Activated CD8-positive, alpha-beta T cell treated with anti-CD3 and anti-CD28 coated beads, Interleukin-2, amount 10 ng/mL, durations not matched to agents 7 days and 5 days (primary cell): ENCODE measurements at regions not wholly inside any gene's neighbourhood (a gene's known extent, or its start where the extent isn't known, plus 50 kb on each side); places are given as distances from the start of the nearest gene placed in this dataset.
"Not testable (repeated sequence)": the region's sequence is repeated elsewhere in the genome, so short reads cannot be mapped to it uniquely, and the experiment has no call there.

Experiments
- ATAC-seq: fragments of 150-1000 bp; cut with Tn5 transposase; one replicate; pipeline ENCODE4 v1.10.0; 2021; ENCODE audit warnings: moderate library complexity
- CTCF ChIA-PET: fragments of 350-600 bp; sonication (Branson Sonifier 250); formaldehyde crosslinking; loops from one replicate; lab custom pipeline; 2021; ENCODE audit warnings: antibody characterized with exemption; lab: Charles Lee
- POLR2A ChIA-PET: fragments of 350-600 bp; sonication (Branson Sonifier 250); formaldehyde crosslinking; loops from one replicate; lab custom pipeline; 2021; ENCODE audit warnings: antibody characterized with exemption; lab: Charles Lee
- DNase-seq: peaks from one replicate; pipeline ENCODE4 v3.0.0-alpha.2; 2020
- H3K27ac Mint-ChIP-seq: one replicate; pipeline ENCODE4 v1.8.0; 2021; ENCODE audit warnings: mild to moderate bottlenecking, mixed read lengths
- H3K27me3 Mint-ChIP-seq: one replicate; pipeline ENCODE4 v1.8.0; 2021; ENCODE audit warnings: low read depth, mixed read lengths
- H3K36me3 Mint-ChIP-seq: one replicate; pipeline ENCODE4 v1.8.0; 2021; ENCODE audit warnings: low read depth, mixed read lengths
- H3K4me1 Mint-ChIP-seq: one replicate; pipeline ENCODE4 v1.8.0; 2021; ENCODE audit warnings: low read depth, mixed read lengths
- H3K4me3 Mint-ChIP-seq: one replicate; pipeline ENCODE4 v1.8.0; 2021; ENCODE audit warnings: mild to moderate bottlenecking, mixed read lengths
- H3K9me3 Mint-ChIP-seq: one replicate; pipeline ENCODE4 v1.8.0; 2022; ENCODE audit warnings: mixed read lengths; ENCODE audit not compliant: insufficient read depth

GRCh38 chr12:58424735-58425392 lies 483.5 kb downstream of the ATP23 start:
- ChIA-PET CTCF (no interaction called here), POLR2A (no interaction called here)
- Mint-ChIP-seq H3K4me1 (peaks cover 19% of the 10 kb centered on the region), H3K36me3 (no peaks in the 10 kb centered on the region), H3K4me3 (no peak overlapping the region), H3K27me3 (peaks cover 6% of the 10 kb centered on the region), H3K9me3 (no peaks in the 10 kb centered on the region), H3K27ac (no peak overlapping the region)
- DNase-seq (no peak), ATAC-seq (no peak)

GRCh38 chr12:58425481-58426392 lies 484.4 kb downstream of the ATP23 start:
- CTCF ChIA-PET = no interaction called here
- POLR2A ChIA-PET = no interaction called here
- H3K9me3 Mint-ChIP-seq = no peaks in the 10 kb centered on the region
- H3K36me3 Mint-ChIP-seq = no peaks in the 10 kb centered on the region
- H3K4me1 Mint-ChIP-seq = peaks cover 19% of the 10 kb centered on the region
- no peak for ATAC-seq
- no peak overlapping the region for H3K4me3 Mint-ChIP-seq
- H3K27ac Mint-ChIP-seq = no peak overlapping the region
- peaks cover 6% of the 10 kb centered on the region for H3K27me3 Mint-ChIP-seq
- DNase-seq = no peak

GRCh38 chr12:58426437-58426836 lies 485.1 kb downstream of the ATP23 start:
- POLR2A ChIA-PET, H3K36me3 Mint-ChIP-seq, H3K4me3 Mint-ChIP-seq, H3K9me3 Mint-ChIP-seq, H3K27ac Mint-ChIP-seq, CTCF ChIA-PET, H3K27me3 Mint-ChIP-seq, ATAC-seq, DNase-seq: not testable (repeated sequence)
- H3K4me1 Mint-ChIP-seq = peaks cover 19% of the 10 kb centered on the region

GRCh38 chr12:58433959-58434358 lies 486.3 kb downstream of the LRIG3 start:
- no peak overlapping the region for H3K27ac Mint-ChIP-seq
- POLR2A ChIA-PET = no interaction called here
- no peak for DNase-seq
- no peak overlapping the region for H3K4me3 Mint-ChIP-seq
- no peaks in the 10 kb centered on the region for H3K27me3 Mint-ChIP-seq
- CTCF ChIA-PET = no interaction called here
- H3K36me3 Mint-ChIP-seq = no peaks in the 10 kb centered on the region
- no peak for ATAC-seq
- H3K4me1 Mint-ChIP-seq = no peaks in the 10 kb centered on the region
- no peaks in the 10 kb centered on the region for H3K9me3 Mint-ChIP-seq

GRCh38 chr12:58434726-58435125 lies 485.6 kb downstream of the LRIG3 start:
- Mint-ChIP-seq H3K36me3 (no peaks in the 10 kb centered on the region), H3K4me1 (no peaks in the 10 kb centered on the region), H3K27ac (no peak overlapping the region), H3K9me3 (no peaks in the 10 kb centered on the region), H3K4me3 (no peak overlapping the region), H3K27me3 (no peaks in the 10 kb centered on the region)
- POLR2A ChIA-PET = no interaction called here
- no peak for ATAC-seq
- DNase-seq = no peak
- CTCF ChIA-PET = interaction anchor here (0.8 kb wide), 1 partner anchor 10 kb away, joined by 3 read pairs; no protein-coding TSS in a partner anchor

GRCh38 chr12:58435647-58436046 lies 484.7 kb downstream of the LRIG3 start:
- Mint-ChIP-seq H3K4me1 (no peaks in the 10 kb centered on the region), H3K4me3 (no peak overlapping the region), H3K27me3 (no peaks in the 10 kb centered on the region), H3K27ac (no peak overlapping the region), H3K9me3 (no peaks in the 10 kb centered on the region), H3K36me3 (no peaks in the 10 kb centered on the region)
- ChIA-PET POLR2A (no interaction called here), CTCF (no interaction called here)
- ATAC-seq (no peak), DNase-seq (no peak)

GRCh38 chr12:58441483-58441882 lies 478.8 kb downstream of the LRIG3 start:
- no peaks in the 10 kb centered on the region for H3K27me3 Mint-ChIP-seq
- H3K9me3 Mint-ChIP-seq = no peaks in the 10 kb centered on the region
- no peak overlapping the region for H3K4me3 Mint-ChIP-seq
- CTCF ChIA-PET = no interaction called here
- H3K27ac Mint-ChIP-seq = no peak overlapping the region
- H3K36me3 Mint-ChIP-seq = no peaks in the 10 kb centered on the region
- POLR2A ChIA-PET = no interaction called here
- DNase-seq (no peak), ATAC-seq (no peak)
- H3K4me1 Mint-ChIP-seq = no peaks in the 10 kb centered on the region

GRCh38 chr12:58443273-58443980 lies 476.9 kb downstream of the LRIG3 start:
- Mint-ChIP-seq H3K27me3 (no peaks in the 10 kb centered on the region), H3K9me3 (no peaks in the 10 kb centered on the region), H3K4me3 (no peak overlapping the region), H3K27ac (no peak overlapping the region), H3K36me3 (no peaks in the 10 kb centered on the region), H3K4me1 (no peaks in the 10 kb centered on the region)
- ATAC-seq (no peak), DNase-seq (no peak)
- POLR2A ChIA-PET = no interaction called here
- CTCF ChIA-PET = no interaction called here

GRCh38 chr12:58443981-58444371 lies 476.3 kb downstream of the LRIG3 start:
- H3K4me3 Mint-ChIP-seq = no peak overlapping the region
- ATAC-seq = no peak
- no peaks in the 10 kb centered on the region for H3K36me3 Mint-ChIP-seq
- CTCF ChIA-PET = no interaction called here
- no peak for DNase-seq
- no peaks in the 10 kb centered on the region for H3K4me1 Mint-ChIP-seq
- no peaks in the 10 kb centered on the region for H3K27me3 Mint-ChIP-seq
- POLR2A ChIA-PET = no interaction called here
- H3K27ac Mint-ChIP-seq = no peak overlapping the region
- no peaks in the 10 kb centered on the region for H3K9me3 Mint-ChIP-seq

GRCh38 chr12:58450868-58451482 lies 469.3 kb downstream of the LRIG3 start:
- H3K27me3 Mint-ChIP-seq = no peaks in the 10 kb centered on the region
- H3K9me3 Mint-ChIP-seq = no peaks in the 10 kb centered on the region
- no peak overlapping the region for H3K27ac Mint-ChIP-seq
- no peak for DNase-seq
- no peak overlapping the region for H3K4me3 Mint-ChIP-seq
- no peaks in the 10 kb centered on the region for H3K36me3 Mint-ChIP-seq
- no peaks in the 10 kb centered on the region for H3K4me1 Mint-ChIP-seq
- CTCF ChIA-PET = no interaction called here
- POLR2A ChIA-PET = no interaction called here
- no peak for ATAC-seq

- Mint-ChIP-seq H3K4me1 (no peaks in the 10 kb centered on the region), H3K27ac (no peak overlapping the region), H3K27me3 (no peaks in the 10 kb centered on the region), H3K36me3 (no peaks in the 10 kb centered on the region), H3K9me3 (no peaks in the 10 kb centered on the region), H3K4me3 (no peak overlapping the region)
- ChIA-PET POLR2A (no interaction called here), CTCF (no interaction called here)
- DNase-seq (no peak), ATAC-seq (no peak)
Measured at GRCh38 chr12:58452546-58452945, 467.8 kb downstream of the LRIG3 start.

- no peak for ATAC-seq
- no peaks in the 10 kb centered on the region for H3K9me3 Mint-ChIP-seq
- no peak overlapping the region for H3K27ac Mint-ChIP-seq
- DNase-seq = no peak
- H3K36me3 Mint-ChIP-seq = no peaks in the 10 kb centered on the region
- ChIA-PET POLR2A (no interaction called here), CTCF (no interaction called here)
- no peaks in the 10 kb centered on the region for H3K27me3 Mint-ChIP-seq
- H3K4me3 Mint-ChIP-seq = no peak overlapping the region
- no peaks in the 10 kb centered on the region for H3K4me1 Mint-ChIP-seq
Measured at GRCh38 chr12:58453306-58453705, 467.0 kb downstream of the LRIG3 start.
